ENCODE measurements at regions not wholly inside any gene's neighbourhood (a gene's known extent, or its start where the extent isn't known, plus 50 kb on each side); places are given as distances from the start of the nearest gene placed in this dataset.

DNA sequence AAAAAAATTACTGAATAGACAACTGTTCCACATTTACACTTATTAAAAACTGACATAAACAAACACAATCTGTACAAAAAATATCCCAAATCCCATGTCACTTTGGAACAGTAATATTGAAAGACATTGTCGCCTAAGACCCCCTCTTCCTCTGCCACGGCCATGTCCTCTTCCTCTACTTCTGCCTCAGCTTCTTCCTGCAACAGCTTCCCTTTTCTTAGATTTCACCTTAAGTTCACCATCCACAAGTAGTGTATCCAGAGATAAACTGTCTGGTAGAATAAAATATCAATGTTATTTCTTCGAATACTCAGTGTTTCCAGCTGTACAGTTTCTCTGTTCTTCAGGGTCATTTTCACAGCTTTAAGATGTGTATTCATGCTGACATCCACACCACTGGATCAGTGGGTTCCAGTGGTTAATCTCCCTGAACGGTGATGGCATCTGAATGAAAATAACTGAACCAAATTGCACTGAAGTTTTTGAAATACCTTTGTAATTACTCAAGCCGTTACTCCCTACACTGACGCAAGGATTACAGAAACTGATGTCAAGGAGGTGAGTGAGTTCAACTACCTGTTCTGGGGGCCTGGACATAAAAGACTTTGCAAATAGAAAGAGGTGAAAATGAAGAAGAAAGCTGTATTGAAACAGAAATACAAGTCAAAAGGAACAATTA lies 208.5 kb downstream of the C12orf50 start:
- TF ChIP-seq FOXK2 (IDR thresholded peaks at IDR 0.05) (no peak), FOXA1 (IDR thresholded peaks at IDR 0.05) (no peak), LEF1 (IDR thresholded peaks at IDR 0.05; ENCODE audit: borderline replicate concordance) (no peak), ELF4 (IDR thresholded peaks at IDR 0.05) (no peak), SP1 (IDR thresholded peaks at IDR 0.05) (no peak), FOXM1 (IDR thresholded peaks at IDR 0.05; ENCODE audit: borderline replicate concordance) (no peak), HDGF (IDR thresholded peaks at IDR 0.05; ENCODE audit: borderline replicate concordance) (no peak), SUZ12 (IDR thresholded peaks at IDR 0.05) (no peak), CTBP1 (IDR thresholded peaks at IDR 0.05; ENCODE audit: borderline replicate concordance) (no peak), L3MBTL2 (conservative IDR thresholded peaks at IDR 0.05) (no peak), NFRKB (IDR thresholded peaks at IDR 0.05) (no peak), BHLHE40 (IDR thresholded peaks at IDR 0.05; ENCODE audit: borderline replicate concordance) (no peak), TARDBP (IDR thresholded peaks at IDR 0.05) (no peak)
- TF ChIP-seq, protein P1, sequence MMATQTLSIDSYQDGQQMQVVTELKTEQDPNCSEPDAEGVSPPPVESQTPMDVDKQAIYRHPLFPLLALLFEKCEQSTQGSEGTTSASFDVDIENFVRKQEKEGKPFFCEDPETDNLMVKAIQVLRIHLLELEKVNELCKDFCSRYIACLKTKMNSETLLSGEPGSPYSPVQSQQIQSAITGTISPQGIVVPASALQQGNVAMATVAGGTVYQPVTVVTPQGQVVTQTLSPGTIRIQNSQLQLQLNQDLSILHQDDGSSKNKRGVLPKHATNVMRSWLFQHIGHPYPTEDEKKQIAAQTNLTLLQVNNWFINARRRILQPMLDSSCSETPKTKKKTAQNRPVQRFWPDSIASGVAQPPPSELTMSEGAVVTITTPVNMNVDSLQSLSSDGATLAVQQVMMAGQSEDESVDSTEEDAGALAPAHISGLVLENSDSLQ (IDR thresholded peaks at IDR 0.05), result no peak
- ChIA-PET CTCF (no interaction called here), POLR2A (no interaction called here)
- DNase-seq (ENCODE audit: extremely low spot score), result no peak

DNA sequence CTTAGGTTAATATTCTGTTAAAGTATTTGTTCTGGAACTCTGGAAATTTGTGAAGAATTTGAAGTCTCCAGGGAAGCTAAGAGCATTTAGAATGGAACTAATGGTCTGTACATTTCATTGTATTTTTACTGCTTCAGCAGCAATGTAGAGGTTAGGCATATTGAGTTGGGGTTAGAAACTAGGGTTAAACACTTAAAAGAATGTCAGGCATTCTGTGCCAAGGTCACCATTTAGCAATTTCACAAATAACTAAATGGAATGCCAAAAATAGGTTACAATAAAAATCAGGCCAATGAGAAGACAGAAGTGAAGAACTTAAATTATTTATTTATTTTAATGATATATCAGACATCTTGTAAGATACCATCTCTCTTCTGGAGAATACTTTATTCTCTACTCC lies 210.8 kb downstream of the C12orf50 start:
- ChIA-PET CTCF (no interaction called here), POLR2A (no interaction called here)
- no peak for TF ChIP-seq ZNF384 (IDR thresholded peaks at IDR 0.05)
- DNase-seq (ENCODE audit: extremely low spot score), result no peak

DNA sequence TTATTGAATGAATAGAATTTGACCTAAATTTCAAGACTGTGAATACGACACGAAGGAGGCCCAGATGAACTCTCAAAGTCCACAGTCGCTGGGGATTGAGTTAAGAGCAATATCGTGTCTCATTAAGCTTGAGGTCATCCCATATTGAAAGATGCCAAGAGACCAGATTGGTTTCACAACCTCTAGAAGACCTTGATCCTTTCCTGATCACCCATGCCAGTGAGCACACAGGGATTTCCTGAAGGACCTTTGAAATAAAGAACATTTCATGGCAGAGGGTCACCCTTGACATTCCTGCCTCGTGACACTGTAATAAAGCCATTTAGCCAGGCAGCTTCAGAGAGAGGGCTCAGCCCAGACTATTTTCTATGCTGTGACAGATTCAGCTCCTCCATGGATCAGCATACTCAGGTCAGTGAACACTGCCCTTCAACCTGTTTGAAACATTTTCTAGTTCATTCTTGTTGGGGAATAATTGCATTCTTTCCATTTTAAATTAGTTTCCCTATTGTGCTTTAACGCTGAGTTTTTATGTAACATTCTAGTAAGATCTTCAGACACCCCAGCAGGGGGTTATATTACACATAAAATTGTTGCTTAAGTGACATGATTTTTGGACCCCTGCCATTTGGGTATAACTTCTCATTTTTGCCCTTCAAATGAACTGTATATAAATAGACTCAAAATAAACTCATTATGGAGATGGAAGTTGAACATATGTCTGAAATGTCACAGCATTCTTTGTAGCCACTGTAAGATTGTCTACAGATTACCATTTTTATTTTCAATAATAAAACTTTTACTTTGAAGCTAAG lies 213.2 kb downstream of the C12orf50 start:
- ChIA-PET POLR2A (no interaction called here), CTCF (no interaction called here)
- DNase-seq (ENCODE audit: extremely low spot score), result no peak
- no peak for TF ChIP-seq NFRKB (IDR thresholded peaks at IDR 0.05)
- TF ChIP-seq LEF1 (IDR thresholded peaks at IDR 0.05; ENCODE audit: borderline replicate concordance), result no peak
- no peak for TF ChIP-seq FOXK2 (IDR thresholded peaks at IDR 0.05)
- TF ChIP-seq SP1 (IDR thresholded peaks at IDR 0.05), result no peak
- no peak for TF ChIP-seq CTBP1 (IDR thresholded peaks at IDR 0.05; ENCODE audit: borderline replicate concordance)
- no peak for TF ChIP-seq FOXM1 (IDR thresholded peaks at IDR 0.05; ENCODE audit: borderline replicate concordance)
- TF ChIP-seq SUZ12 (IDR thresholded peaks at IDR 0.05), result no peak
- TF ChIP-seq BHLHE40 (IDR thresholded peaks at IDR 0.05; ENCODE audit: borderline replicate concordance), result no peak
- no peak for TF ChIP-seq TARDBP (IDR thresholded peaks at IDR 0.05)
- no peak for TF ChIP-seq ARNT (IDR thresholded peaks at IDR 0.05)
- TF ChIP-seq FOXA1 (IDR thresholded peaks at IDR 0.05), result no peak
- no peak for TF ChIP-seq ELF4 (IDR thresholded peaks at IDR 0.05)
- TF ChIP-seq HDGF (IDR thresholded peaks at IDR 0.05; ENCODE audit: borderline replicate concordance), result no peak
- TF ChIP-seq ZNF384 (IDR thresholded peaks at IDR 0.05), result no peak
- TF ChIP-seq L3MBTL2 (conservative IDR thresholded peaks at IDR 0.05), result no peak
- TF ChIP-seq, protein P1 (IDR thresholded peaks at IDR 0.05), result no peak

DNA sequence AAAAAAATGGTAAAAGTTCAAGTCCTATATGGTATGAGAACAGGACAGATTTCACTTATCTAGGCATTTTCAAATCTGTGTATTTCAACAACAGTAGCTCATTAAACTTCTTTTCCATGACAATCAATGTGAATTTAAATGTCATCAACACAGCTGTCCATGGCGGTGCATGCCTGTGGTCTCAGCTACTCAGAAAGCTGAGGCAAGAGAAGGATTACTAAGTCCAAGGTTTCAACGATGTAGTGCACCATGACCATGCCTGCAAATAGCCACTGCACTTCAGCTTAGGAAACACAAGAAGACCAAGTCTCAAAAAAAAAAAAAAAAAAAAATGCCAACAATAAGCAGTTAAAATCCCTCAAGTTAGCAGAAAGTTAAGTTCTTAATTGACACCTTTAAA lies 214.6 kb downstream of the C12orf50 start:
- no peak for TF ChIP-seq BHLHE40 (IDR thresholded peaks at IDR 0.05; ENCODE audit: borderline replicate concordance)
- TF ChIP-seq SP1 (IDR thresholded peaks at IDR 0.05), result no peak
- TF ChIP-seq NFRKB (IDR thresholded peaks at IDR 0.05), result no peak
- TF ChIP-seq FOXK2 (IDR thresholded peaks at IDR 0.05), result no peak
- ChIA-PET POLR2A (no interaction called here), CTCF (no interaction called here)
- no peak for DNase-seq (ENCODE audit: extremely low spot score)

DNA sequence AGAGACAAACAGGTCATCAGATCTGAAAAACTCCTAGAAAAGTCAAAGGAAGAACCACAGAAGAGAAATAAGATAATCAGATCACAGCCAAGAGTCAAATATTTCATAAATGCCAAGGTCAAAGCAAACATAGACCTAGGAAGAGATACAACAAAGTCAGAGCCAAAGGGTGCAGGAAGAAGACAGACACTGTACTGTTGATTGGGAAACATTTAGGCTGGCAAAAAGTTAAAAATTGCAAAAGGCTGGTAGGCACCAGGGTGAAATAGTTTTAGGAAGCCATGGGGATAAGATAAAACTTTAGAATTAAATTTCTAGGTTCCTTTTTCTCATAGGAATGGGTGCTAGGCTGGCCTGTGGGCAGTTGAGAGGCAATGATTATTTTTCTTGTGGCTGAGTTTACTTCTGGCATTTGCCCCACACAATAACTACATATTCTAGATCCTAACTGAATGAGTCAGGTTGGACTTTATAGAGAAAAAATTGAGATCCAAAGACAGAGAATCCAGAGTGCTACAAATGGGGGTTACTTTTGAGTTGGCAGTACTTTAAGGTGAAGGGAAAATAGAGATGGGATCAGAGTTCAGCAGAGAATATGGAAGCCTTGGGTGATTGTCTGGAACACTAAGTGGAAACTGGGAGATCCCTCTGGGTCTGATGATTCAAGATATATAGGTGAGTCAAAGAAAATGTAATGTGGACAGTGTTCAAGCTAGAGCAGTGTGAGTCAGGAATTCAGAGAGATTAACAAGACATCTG lies 215.5 kb downstream of the C12orf50 start:
- POLR2A ChIA-PET, result no interaction called here
- CTCF ChIA-PET, result no interaction called here
- no peak for DNase-seq (ENCODE audit: extremely low spot score)

More for the DNA sequence above, 215.5 kb downstream of the C12orf50 start:
- TF ChIP-seq HDGF (IDR thresholded peaks at IDR 0.05; ENCODE audit: borderline replicate concordance) (no peak), TARDBP (IDR thresholded peaks at IDR 0.05) (no peak), LEF1 (IDR thresholded peaks at IDR 0.05; ENCODE audit: borderline replicate concordance) (no peak), SP1 (IDR thresholded peaks at IDR 0.05) (no peak), NFRKB (IDR thresholded peaks at IDR 0.05) (no peak), BHLHE40 (IDR thresholded peaks at IDR 0.05; ENCODE audit: borderline replicate concordance) (no peak), L3MBTL2 (conservative IDR thresholded peaks at IDR 0.05) (no peak), ARNT (IDR thresholded peaks at IDR 0.05) (no peak), ZNF384 (IDR thresholded peaks at IDR 0.05) (no peak), ELF4 (IDR thresholded peaks at IDR 0.05) (no peak)
- TF ChIP-seq, protein P1 (IDR thresholded peaks at IDR 0.05), result no peak

Measured in HEK293T (cell line).